ENCODE measurements at regions not wholly inside any gene's neighbourhood (a gene's known extent, or its start where the extent isn't known, plus 50 kb on each side); places are given as distances from the start of the nearest gene placed in this dataset.
"Not testable (repeated sequence)": the region's sequence is repeated elsewhere in the genome, so short reads cannot be mapped to it uniquely, and the experiment has no call there.

DNA sequence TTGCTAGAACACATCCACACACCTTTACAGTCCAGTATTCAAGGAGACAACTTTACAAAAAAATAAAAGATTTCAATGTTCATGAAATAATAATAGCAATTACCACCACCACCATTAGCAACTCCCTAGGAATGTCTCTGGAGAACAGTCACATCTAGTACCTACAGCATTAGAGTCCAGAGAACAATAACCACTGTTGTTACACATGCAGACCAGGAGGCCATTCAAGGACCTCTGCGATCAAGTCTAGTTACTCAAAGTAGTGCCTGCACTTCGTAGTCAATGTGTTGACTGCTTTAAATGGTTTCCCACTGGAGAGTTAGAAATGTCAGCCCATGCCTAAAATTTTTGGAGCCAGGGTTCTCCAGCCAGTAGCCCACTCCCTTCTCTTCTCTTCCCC lies 244.4 kb downstream of the DEPDC1B start:
- Histone ChIP-seq H3K36me3 (no peaks in the 10 kb centered on the region), H3K4me1 (peaks cover 0 to 50% (median 4%) of the 10 kb centered on the region in 4 donors), H3K4me3 (no peak overlapping the region), H3K9me3 (no peaks in the 10 kb centered on the region), H3K27ac (no peak overlapping the region), H3K27me3 (no peaks in the 10 kb centered on the region)
- DNase-seq: no peak
- TF ChIP-seq, protein P1, sequence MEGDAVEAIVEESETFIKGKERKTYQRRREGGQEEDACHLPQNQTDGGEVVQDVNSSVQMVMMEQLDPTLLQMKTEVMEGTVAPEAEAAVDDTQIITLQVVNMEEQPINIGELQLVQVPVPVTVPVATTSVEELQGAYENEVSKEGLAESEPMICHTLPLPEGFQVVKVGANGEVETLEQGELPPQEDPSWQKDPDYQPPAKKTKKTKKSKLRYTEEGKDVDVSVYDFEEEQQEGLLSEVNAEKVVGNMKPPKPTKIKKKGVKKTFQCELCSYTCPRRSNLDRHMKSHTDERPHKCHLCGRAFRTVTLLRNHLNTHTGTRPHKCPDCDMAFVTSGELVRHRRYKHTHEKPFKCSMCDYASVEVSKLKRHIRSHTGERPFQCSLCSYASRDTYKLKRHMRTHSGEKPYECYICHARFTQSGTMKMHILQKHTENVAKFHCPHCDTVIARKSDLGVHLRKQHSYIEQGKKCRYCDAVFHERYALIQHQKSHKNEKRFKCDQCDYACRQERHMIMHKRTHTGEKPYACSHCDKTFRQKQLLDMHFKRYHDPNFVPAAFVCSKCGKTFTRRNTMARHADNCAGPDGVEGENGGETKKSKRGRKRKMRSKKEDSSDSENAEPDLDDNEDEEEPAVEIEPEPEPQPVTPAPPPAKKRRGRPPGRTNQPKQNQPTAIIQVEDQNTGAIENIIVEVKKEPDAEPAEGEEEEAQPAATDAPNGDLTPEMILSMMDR (IDR thresholded peaks at IDR 0.05): no peak
- intact Hi-C loops (cut with DNase I; ENCODE audit: low total_unique reads): no loop called here

DNA sequence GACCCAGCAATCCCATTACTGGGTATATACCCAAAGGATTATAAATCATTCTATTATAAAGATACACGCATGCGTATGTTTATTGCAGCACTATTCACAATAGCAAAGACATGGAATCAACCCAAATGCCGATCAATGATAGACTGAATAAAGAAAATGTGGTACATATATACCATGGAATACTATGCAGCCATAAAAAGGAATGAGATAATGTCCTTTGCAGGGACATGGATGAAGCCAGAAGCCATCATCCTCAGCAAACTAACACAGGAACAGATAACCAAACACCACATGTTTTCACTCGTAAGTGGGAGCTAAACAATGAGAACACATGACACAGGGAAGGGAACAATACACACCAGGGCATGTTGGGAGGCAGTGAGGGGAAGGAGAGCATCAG lies 245.7 kb downstream of the DEPDC1B start:
- intact Hi-C loops (cut with DNase I; ENCODE audit: low total_unique reads); H3K27me3 ChIP-seq; H3K27ac ChIP-seq; H3K36me3 ChIP-seq; H3K9me3 ChIP-seq; H3K4me3 ChIP-seq; DNase-seq: not testable (repeated sequence)
- H3K4me1 ChIP-seq: peaks cover 0 to 49% (median 4%) of the 10 kb centered on the region in 4 donors

DNA sequence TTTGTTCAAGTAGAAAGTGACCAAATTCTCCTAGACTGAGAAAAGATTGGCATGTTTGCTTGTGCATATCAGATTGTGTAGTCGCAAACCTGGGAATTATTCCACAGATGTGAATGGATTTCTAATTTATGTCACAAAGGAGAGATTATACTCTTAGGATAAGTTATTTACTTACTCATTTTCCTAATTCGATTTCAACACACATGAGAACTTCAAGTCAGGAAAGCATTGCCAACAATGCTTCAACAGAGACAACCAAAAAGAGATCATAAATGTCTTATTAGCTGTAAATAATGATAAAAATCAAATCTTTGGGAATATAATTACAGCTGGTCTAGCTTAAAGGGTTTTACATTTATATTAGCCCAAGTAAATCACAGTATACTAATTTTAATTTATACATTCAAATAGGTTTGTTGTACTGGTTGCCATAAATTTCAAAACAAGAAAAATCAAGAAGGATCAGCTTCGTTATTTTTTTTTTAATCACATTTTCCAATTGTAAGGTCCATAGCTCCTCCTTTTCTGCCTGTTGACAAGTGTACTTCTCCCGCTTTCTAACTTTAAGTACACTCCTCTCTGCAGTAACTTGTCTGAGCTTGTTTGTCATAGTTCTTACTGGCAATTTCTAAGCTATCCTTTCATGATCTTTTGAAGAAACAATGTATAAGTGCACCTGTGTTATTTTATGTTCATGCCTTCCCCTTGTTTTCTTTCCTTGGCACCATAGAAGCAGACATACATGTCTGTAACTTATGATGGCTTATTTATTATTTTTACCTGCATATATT lies 246.6 kb downstream of the DEPDC1B start:
- H3K4me3 ChIP-seq: no peak overlapping the region
- H3K9me3 ChIP-seq: no peaks in the 10 kb centered on the region
- TF ChIP-seq, protein P1 (IDR thresholded peaks at IDR 0.05): no peak
- DNase-seq: no peak
- H3K27me3 ChIP-seq: no peaks in the 10 kb centered on the region
- peaks cover 0 to 49% (median 4%) of the 10 kb centered on the region in 4 donors for H3K4me1 ChIP-seq
- no peak overlapping the region for H3K27ac ChIP-seq
- H3K36me3 ChIP-seq: no peaks in the 10 kb centered on the region
- intact Hi-C loops (cut with DNase I; ENCODE audit: low total_unique reads): no loop called here

DNA sequence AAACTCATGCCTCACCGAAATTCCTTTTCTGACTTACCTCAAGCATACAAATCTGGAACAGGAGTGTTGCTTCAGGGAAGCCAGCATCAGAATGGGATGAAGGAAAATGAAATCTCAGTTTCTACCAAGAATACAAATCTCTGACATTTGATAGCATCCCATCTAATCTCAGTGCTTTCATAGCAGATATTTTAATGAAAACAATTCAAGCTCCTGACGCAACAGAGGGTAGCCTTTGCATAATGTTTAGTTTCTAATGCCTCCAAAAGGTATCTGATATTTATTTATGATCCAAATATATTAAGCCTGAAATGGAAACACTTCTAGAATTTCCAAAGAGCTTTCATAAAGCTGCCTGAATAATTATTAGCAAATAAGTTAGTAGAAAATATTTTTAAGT lies 251.4 kb downstream of the DEPDC1B start:
- H3K36me3 ChIP-seq: no peaks in the 10 kb centered on the region
- H3K4me3 ChIP-seq: no peak overlapping the region
- H3K27ac ChIP-seq: peak overlapping the region in 1 of 2 donors; percentile 26
- H3K9me3 ChIP-seq: no peaks in the 10 kb centered on the region
- H3K4me1 ChIP-seq: peaks cover 0 to 60% (median 9%) of the 10 kb centered on the region in 4 donors
- intact Hi-C loops (cut with DNase I; ENCODE audit: low total_unique reads): no loop called here
- H3K27me3 ChIP-seq: no peaks in the 10 kb centered on the region
- no peak for DNase-seq
- TF ChIP-seq, protein P1 (IDR thresholded peaks at IDR 0.05): no peak

DNA sequence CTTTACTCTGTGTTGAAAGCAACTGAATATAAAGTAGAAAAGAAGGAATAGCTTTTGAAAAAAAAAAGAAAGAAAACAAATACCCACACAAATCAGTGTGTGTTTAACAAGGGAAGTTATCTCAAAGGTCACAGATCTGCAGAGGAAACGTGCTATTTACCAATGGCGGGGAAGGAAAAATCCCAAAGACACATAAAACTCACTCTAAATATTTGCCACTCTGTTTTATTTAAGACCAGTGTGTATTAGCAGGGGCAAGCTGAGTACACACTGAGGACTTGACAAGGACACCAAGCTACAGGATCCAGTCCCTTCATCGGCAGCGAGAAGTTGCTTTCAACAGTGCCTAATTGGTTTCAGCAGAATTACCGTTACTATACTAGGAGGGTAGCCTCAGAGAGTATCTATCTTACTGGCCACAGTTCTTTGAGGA lies 252.5 kb downstream of the DEPDC1B start:
- intact Hi-C loops (cut with DNase I; ENCODE audit: low total_unique reads): no loop called here
- no peak for DNase-seq
- Histone ChIP-seq H3K9me3 (no peaks in the 10 kb centered on the region), H3K27ac (no peak overlapping the region), H3K27me3 (no peaks in the 10 kb centered on the region), H3K4me1 (peaks cover 0 to 60% (median 8%) of the 10 kb centered on the region in 4 donors), H3K36me3 (no peaks in the 10 kb centered on the region), H3K4me3 (no peak overlapping the region)
- TF ChIP-seq, protein P1 (IDR thresholded peaks at IDR 0.05): no peak

DNA sequence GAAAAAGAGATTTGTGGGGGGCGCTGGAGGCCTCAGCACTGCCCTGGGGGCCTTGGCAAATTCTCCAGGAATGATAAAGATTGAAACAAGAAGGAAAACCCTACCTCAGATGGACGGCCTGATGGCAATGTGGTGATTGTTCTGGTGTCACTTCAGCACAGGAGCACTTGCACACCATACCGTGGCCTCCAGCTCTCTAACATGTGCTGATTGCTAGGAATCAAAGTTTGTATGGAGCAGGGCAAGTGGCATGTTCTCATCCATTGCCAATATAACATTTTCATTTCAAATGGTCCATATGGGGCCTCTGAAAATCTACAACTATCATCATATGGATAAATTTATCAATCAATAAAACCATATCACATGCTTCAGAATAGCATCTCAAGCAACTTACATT lies 253.0 kb downstream of the DEPDC1B start:
- H3K4me3 ChIP-seq: no peak overlapping the region
- peak overlapping the region in 1 of 2 donors; percentile 50 for H3K27ac ChIP-seq
- peaks cover 0 to 60% (median 7%) of the 10 kb centered on the region in 4 donors for H3K4me1 ChIP-seq
- no peaks in the 10 kb centered on the region for H3K36me3 ChIP-seq
- no peaks in the 10 kb centered on the region for H3K27me3 ChIP-seq
- TF ChIP-seq, protein P1 (IDR thresholded peaks at IDR 0.05): no peak
- H3K9me3 ChIP-seq: no peaks in the 10 kb centered on the region
- intact Hi-C loops (cut with DNase I; ENCODE audit: low total_unique reads): no loop called here
- DNase-seq: no peak
